ENCODE measurements at regions not wholly inside any gene's neighbourhood (a gene's known extent, or its start where the extent isn't known, plus 50 kb on each side); places are given as distances from the start of the nearest gene placed in this dataset.
"Not testable (repeated sequence)": the region's sequence is repeated elsewhere in the genome, so short reads cannot be mapped to it uniquely, and the experiment has no call there.

DNA sequence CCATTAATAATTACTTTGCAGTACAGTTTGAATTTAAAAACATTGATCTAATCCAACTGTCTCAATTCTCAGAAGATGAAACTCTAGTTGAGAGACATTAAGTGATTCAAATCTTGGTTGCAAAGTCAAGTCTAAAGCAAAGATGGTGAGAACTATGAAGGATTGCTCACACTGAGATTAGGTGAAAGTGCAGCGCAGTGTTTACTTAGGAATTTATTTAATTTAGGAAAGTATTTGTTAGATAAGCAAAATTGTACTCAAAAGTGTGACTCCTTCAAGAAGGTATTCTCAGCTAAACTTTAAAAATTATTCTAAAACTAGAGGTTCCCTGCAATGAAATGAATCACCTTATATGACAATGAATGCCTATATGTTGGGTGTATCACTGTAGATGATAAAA lies 454.9 kb downstream of the PDGFC start:
- no peak for DNase-seq (ENCODE audit: extremely low spot score)
- ChIA-PET CTCF (interaction anchor here (1.2 kb wide), 1 partner anchor 8 kb away, joined by 3 read pairs; no protein-coding TSS in a partner anchor), POLR2A (no interaction called here)
- TF ChIP-seq, protein P1, sequence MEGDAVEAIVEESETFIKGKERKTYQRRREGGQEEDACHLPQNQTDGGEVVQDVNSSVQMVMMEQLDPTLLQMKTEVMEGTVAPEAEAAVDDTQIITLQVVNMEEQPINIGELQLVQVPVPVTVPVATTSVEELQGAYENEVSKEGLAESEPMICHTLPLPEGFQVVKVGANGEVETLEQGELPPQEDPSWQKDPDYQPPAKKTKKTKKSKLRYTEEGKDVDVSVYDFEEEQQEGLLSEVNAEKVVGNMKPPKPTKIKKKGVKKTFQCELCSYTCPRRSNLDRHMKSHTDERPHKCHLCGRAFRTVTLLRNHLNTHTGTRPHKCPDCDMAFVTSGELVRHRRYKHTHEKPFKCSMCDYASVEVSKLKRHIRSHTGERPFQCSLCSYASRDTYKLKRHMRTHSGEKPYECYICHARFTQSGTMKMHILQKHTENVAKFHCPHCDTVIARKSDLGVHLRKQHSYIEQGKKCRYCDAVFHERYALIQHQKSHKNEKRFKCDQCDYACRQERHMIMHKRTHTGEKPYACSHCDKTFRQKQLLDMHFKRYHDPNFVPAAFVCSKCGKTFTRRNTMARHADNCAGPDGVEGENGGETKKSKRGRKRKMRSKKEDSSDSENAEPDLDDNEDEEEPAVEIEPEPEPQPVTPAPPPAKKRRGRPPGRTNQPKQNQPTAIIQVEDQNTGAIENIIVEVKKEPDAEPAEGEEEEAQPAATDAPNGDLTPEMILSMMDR (IDR thresholded peaks at IDR 0.05; ENCODE audit: control extremely low read depth, extremely low read depth, low read depth, missing control alignments): no peak

DNA sequence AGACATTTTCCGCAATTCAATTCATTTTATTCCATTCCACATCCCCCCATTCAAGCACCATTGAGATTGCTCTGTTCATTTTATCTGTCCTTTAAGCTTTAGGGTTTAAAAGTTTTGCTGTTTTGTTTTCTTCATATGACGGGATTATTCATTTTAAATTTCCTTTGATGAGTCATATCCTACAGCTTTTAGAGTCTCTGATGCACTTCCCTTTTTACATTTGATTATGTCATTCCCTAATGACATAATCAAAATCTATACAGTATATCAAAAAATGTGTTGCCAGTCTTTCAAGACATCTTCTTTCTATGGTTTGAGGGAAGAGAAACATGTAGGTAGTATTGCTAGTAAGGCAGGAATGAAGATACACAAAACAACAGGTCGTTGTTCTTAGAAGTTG lies 456.3 kb downstream of the PDGFC start:
- TF ChIP-seq, protein P1 (IDR thresholded peaks at IDR 0.05; ENCODE audit: control extremely low read depth, extremely low read depth, low read depth, missing control alignments): no peak
- DNase-seq (ENCODE audit: extremely low spot score): no peak
- ChIA-PET CTCF (no interaction called here), POLR2A (no interaction called here)

DNA sequence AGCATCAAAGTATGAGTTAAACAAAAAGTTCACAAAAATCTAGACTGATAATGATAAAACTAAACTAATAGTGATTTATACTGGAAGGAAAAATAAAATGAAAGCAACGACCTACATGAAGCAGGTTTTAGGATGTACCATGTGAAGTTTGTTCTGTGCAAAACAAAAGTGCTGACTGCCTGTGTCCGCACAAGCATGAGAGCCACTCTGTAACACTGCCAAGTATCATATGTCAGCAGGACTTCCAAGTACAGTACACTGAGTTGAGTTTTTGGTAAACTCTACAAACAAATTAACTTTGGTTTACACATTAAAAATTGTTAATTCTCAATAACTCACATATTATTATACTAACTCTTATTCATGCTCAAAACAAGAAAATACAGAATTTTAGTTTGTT lies 459.0 kb downstream of the PDGFC start:
- TF ChIP-seq, protein P1 (IDR thresholded peaks at IDR 0.05; ENCODE audit: control extremely low read depth, extremely low read depth, low read depth, missing control alignments): no peak
- POLR2A ChIA-PET: no interaction called here
- CTCF ChIA-PET: no interaction called here
- DNase-seq (ENCODE audit: extremely low spot score): no peak

DNA sequence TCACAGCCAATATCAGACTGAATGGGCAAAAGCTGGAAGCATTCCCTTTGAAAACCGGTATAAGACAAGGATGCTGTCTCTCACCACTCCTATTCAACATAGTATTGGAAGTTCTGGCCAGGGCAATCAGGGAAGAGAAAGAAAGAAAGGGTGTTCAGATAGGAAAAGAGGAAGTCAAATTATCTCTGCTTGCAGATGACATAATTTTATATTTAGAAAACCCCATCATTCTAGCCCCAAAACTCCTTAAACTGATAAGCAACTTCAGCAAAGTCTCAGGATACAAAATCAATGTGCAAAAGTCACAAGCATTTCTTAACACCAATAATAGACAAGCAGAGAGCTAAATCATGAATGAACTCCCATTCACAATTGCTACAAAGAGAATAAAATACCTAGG lies 461.7 kb downstream of the PDGFC start:
- CTCF ChIA-PET; DNase-seq (ENCODE audit: extremely low spot score); POLR2A ChIA-PET: not testable (repeated sequence)

DNA sequence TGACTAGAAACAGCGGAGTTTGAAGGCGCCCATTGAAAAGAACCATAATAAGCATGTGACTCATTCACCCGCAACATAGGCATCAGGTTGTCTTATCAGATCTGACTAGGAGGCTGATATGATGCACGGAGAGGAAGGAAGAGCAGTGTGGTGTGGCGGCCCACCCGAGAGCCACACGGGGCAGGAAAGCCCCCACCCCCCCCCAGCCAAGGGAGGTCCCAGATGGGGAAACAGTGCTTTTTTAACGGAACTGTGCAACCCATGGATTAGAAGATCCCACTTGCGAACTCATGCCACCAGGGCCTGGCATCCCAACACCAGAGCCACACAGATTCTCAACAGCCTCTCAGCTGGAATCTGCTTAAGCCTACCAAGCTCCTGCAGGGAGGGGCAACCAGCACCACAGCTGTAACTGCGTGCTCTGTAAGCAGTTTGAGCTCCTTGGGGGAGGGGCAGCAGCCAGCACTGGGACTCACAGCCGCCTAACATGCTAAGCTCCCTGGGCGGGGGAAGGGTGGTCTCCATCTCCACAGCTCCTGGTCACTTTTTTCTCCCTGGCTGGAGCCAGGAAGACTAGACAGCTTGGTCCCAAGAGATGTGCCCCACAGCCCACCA lies 466.2 kb downstream of the PDGFC start:
- TF ChIP-seq, protein P1 (IDR thresholded peaks at IDR 0.05; ENCODE audit: control extremely low read depth, extremely low read depth, low read depth, missing control alignments): no peak
- ChIA-PET POLR2A (no interaction called here), CTCF (no interaction called here)
- no peak for DNase-seq (ENCODE audit: extremely low spot score)

DNA sequence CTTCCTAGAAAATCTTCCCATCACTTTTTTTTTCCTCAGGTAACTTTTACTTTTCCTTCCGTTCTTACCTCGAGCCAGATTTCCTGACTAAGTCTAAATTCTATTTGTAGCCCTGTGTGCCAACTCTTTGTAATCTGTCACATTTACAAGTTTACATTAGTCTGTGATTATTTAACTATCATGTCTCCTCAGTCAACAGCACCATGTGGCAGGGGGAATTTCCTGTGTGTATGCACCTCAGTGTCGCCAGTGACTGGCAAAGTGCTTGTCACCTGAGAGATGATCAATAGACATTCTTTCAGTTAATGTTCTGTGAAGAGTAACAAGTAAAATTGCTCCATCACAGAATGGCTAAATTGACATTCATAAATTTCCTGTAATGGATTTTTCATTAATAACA lies 468.5 kb downstream of the PDGFC start:
- TF ChIP-seq, protein P1 (IDR thresholded peaks at IDR 0.05; ENCODE audit: control extremely low read depth, extremely low read depth, low read depth, missing control alignments): no peak
- no peak for DNase-seq (ENCODE audit: extremely low spot score)
- ChIA-PET POLR2A (no interaction called here), CTCF (no interaction called here)

DNA sequence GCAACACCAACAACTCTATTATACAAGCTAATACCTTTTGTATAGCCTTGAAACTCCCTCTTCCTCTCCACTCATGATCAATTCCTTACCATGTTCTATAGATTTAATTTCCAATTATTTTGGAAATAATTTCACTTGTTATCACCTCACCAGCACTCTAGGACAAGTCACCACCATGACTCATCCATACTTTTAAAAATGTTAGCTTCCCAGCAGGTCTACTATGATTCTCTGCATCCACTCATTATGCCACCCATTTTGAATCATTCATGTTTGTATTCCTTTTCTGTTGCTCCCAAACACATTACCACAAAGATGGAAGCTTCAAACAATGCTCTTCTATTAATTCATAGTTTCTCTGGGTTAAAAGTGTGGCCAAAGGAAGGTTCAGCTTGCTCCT lies 469.6 kb downstream of the PDGFC start:
- CTCF ChIA-PET: interaction anchor here (1.0 kb wide), 1 partner anchor 11 kb away, joined by 3 read pairs; no protein-coding TSS in a partner anchor
- no peak for DNase-seq (ENCODE audit: extremely low spot score)
- TF ChIP-seq, protein P1 (IDR thresholded peaks at IDR 0.05; ENCODE audit: control extremely low read depth, extremely low read depth, low read depth, missing control alignments): no peak
- POLR2A ChIA-PET: no interaction called here
